ENCODE measurements at regions not wholly inside any gene's neighbourhood (a gene's known extent, or its start where the extent isn't known, plus 50 kb on each side); places are given as distances from the start of the nearest gene placed in this dataset.

- no peak overlapping the region for H3K9ac ChIP-seq (ENCODE audit: insufficient read depth in 1 of 2, low read length in 2 of 2)
- no peak overlapping the region for H3K4me3 ChIP-seq
- WGBS, 2 donors = 37 to 50% methylated on average over 8 of the region's 8 CpGs
- H3K27ac ChIP-seq (ENCODE audit: low read depth in 1 of 2, low read length in 1 of 2) = no peak overlapping the region
- TF ChIP-seq CTCF (IDR thresholded peaks at IDR 0.05; ENCODE audit: control extremely low read depth, extremely low read depth) = no peak
- peaks cover 0 to 10% (median 5%) of the 10 kb centered on the region in 3 donors for H3K27me3 ChIP-seq (ENCODE audit: control insufficient read depth in 3 of 3, insufficient read depth in 3 of 3, low read length in 2 of 3)
- DNase-seq (no peak), ATAC-seq (ENCODE audit: insufficient read depth, low FRiP score) (no peak)
- H3K36me3 ChIP-seq (ENCODE audit: control insufficient read depth in 4 of 4, insufficient read depth in 4 of 4, low read length in 4 of 4) = no peaks in the 10 kb centered on the region
- no peaks in the 10 kb centered on the region for H3K4me1 ChIP-seq (ENCODE audit: control insufficient read depth in 5 of 5, insufficient read depth in 5 of 5, low read length in 5 of 5)
- H3K9me3 ChIP-seq (ENCODE audit: control insufficient read depth in 4 of 4, insufficient read depth in 3 of 4, low read length in 3 of 4) = peaks cover 0 to 2% (median 0%) of the 10 kb centered on the region in 4 donors
Observed at GRCh38 chr11:119964136-119965025, 173.5 kb downstream of the TRIM29 start.

GRCh38 chr11:119957951-119958350 is 180.0 kb downstream of the TRIM29 start:
- 81 to 84% methylated on average over 2 of the region's 2 CpGs for WGBS, 2 donors
- no peaks in the 10 kb centered on the region for H3K9me3 ChIP-seq (ENCODE audit: control insufficient read depth in 4 of 4, insufficient read depth in 3 of 4, low read length in 3 of 4)
- peaks cover 0 to 14% (median 5%) of the 10 kb centered on the region in 3 donors for H3K27me3 ChIP-seq (ENCODE audit: control insufficient read depth in 3 of 3, insufficient read depth in 3 of 3, low read length in 2 of 3)
- no peak overlapping the region for H3K27ac ChIP-seq (ENCODE audit: low read depth in 1 of 2, low read length in 1 of 2)
- ATAC-seq (ENCODE audit: insufficient read depth, low FRiP score) = no peak
- no peak overlapping the region for H3K9ac ChIP-seq (ENCODE audit: insufficient read depth in 1 of 2, low read length in 2 of 2)
- H3K4me3 ChIP-seq = no peak overlapping the region
- DNase-seq = no peak
- no peaks in the 10 kb centered on the region for H3K4me1 ChIP-seq (ENCODE audit: control insufficient read depth in 5 of 5, insufficient read depth in 5 of 5, low read length in 5 of 5)
- TF ChIP-seq CTCF (IDR thresholded peaks at IDR 0.05; ENCODE audit: control extremely low read depth, extremely low read depth) = no peak
- H3K36me3 ChIP-seq (ENCODE audit: control insufficient read depth in 4 of 4, insufficient read depth in 4 of 4, low read length in 4 of 4) = no peaks in the 10 kb centered on the region

- 71 to 83% methylated on average over 6 of the region's 6 CpGs for WGBS, 2 donors
- Histone ChIP-seq H3K9me3 (ENCODE audit: control insufficient read depth in 4 of 4, insufficient read depth in 3 of 4, low read length in 3 of 4) (peaks cover 0 to 2% (median 0%) of the 10 kb centered on the region in 4 donors), H3K9ac (ENCODE audit: insufficient read depth in 1 of 2, low read length in 2 of 2) (no peak overlapping the region), H3K27ac (ENCODE audit: low read depth in 1 of 2, low read length in 1 of 2) (no peak overlapping the region), H3K27me3 (ENCODE audit: control insufficient read depth in 3 of 3, insufficient read depth in 3 of 3, low read length in 2 of 3) (peaks cover 0 to 17% (median 2%) of the 10 kb centered on the region in 3 donors), H3K36me3 (ENCODE audit: control insufficient read depth in 4 of 4, insufficient read depth in 4 of 4, low read length in 4 of 4) (no peaks in the 10 kb centered on the region), H3K4me3 (no peak overlapping the region), H3K4me1 (ENCODE audit: control insufficient read depth in 5 of 5, insufficient read depth in 5 of 5, low read length in 5 of 5) (no peaks in the 10 kb centered on the region)
- DNase-seq (no peak), ATAC-seq (ENCODE audit: insufficient read depth, low FRiP score) (no peak)
- no peak for TF ChIP-seq CTCF (IDR thresholded peaks at IDR 0.05; ENCODE audit: control extremely low read depth, extremely low read depth)
Observed at GRCh38 chr11:119952441-119952840, 185.5 kb downstream of the TRIM29 start.

Data from lung (tissue), 11 donors.